K562 (cell line): ENCODE measurements at regions not wholly inside any gene's neighbourhood (a gene's known extent, or its start where the extent isn't known, plus 50 kb on each side); places are given as distances from the start of the nearest gene placed in this dataset.
"Not testable (repeated sequence)": the region's sequence is repeated elsewhere in the genome, so short reads cannot be mapped to it uniquely, and the experiment has no call there.

ENCODE experiments used
- ATAC-seq: fragments of 200-7000 bp; cut with Tn5 transposase; 3 replicates; pipeline ENCODE4 v1.9.1; 2020; ENCODE audit warnings: moderate library complexity
- BruUV-seq: library from RNA; stranded (reverse); fragments of 400-500 nt; replicated peaks from 2 replicates; lab custom pipeline; 2021; lab: Mats Ljungman, UMichigan
- CTCF ChIA-PET: fragments of 300-600 bp; formaldehyde crosslinking; extraction: SDS; loops from one replicate; lab custom pipeline; 2021; ENCODE audit warnings: low intra/inter-chr PET ratio; lab: Yijun Ruan, JAX
- POLR2A ChIA-PET: fragments of 300-600, 350-650 bp; sonication (Branson Sonifier 250); formaldehyde crosslinking; extraction: SDS; loops from one replicate; lab custom pipeline; 2021; ENCODE audit warnings: antibody characterized with exemption, inconsistent platforms; lab: Yijun Ruan, JAX
- DNase-seq, 4 experiments: peaks; one replicate each; pipeline versions ENCODE4 v3.0.0 to v3.0.0-alpha.2; 2011 to 2018; ENCODE audit warnings: low spot score in 3 of 4, mixed read lengths in 3 of 4; ENCODE audit errors: extremely low read depth in 1 of 4
- FAIRE-seq: peaks from 2 replicates; lab custom pipeline; 2011; peaks lifted over from hg19 to GRCh38; lab: Jason Lieb, UNC
- H2AFZ ChIP-seq: 2 replicates; pipeline ENCODE4 v1.6.0; 2011; ENCODE audit warnings: low read depth, low read length, control low read depth, inconsistent platforms
- H3K27ac ChIP-seq: fragments of 200-600 bp; 3 replicates; pipeline ENCODE4 v1.8.0; 2011; ENCODE audit warnings: low read depth, mild to moderate bottlenecking, control low read depth, inconsistent platforms, low read length, moderate library complexity, mixed read lengths; ENCODE audit errors: extremely low read depth
- H3K27me3 ChIP-seq, 2 experiments: fragments of 300-600 bp in 1 of 2; 2 replicates in 1 of 2; 3 replicates in 1 of 2; pipeline versions ENCODE4 v1.6.0 to v1.8.0; 2011; ENCODE audit warnings: inconsistent platforms in 2 of 2, low read length in 2 of 2, mild to moderate bottlenecking in 1 of 2, mixed read lengths in 1 of 2, moderate library complexity in 1 of 2; ENCODE audit not compliant: control insufficient read depth in 2 of 2, insufficient read depth in 2 of 2
- H3K36me3 ChIP-seq: fragments of 300-600 bp; 3 replicates; pipeline ENCODE4 v1.8.0; 2011; ENCODE audit warnings: mild to moderate bottlenecking, low read length, inconsistent platforms; ENCODE audit not compliant: control insufficient read depth, insufficient read depth
- H3K4me1 ChIP-seq, 2 experiments: fragments of 200-600 bp in 1 of 2; replicated peaks in 1 of 2; 2 replicates in 1 of 2; 3 replicates in 1 of 2; pipeline versions ENCODE4 v1.5.1 to v1.8.0; 2011; ENCODE audit warnings: inconsistent platforms in 2 of 2, low read length in 2 of 2, mild to moderate bottlenecking in 1 of 2, mixed read lengths in 1 of 2, moderate library complexity in 1 of 2; ENCODE audit not compliant: control insufficient read depth in 2 of 2, insufficient read depth in 2 of 2
- H3K4me2 ChIP-seq: 2 replicates; pipeline ENCODE4 v1.6.1; 2011; ENCODE audit warnings: low read length, control low read depth, inconsistent platforms, mixed read lengths; ENCODE audit not compliant: insufficient read depth
- H3K4me3 ChIP-seq: fragments of 200-600 bp; sonication (generic), shearing (Covaris generic); 2 replicates; pipeline ENCODE4 v1.5.1; 2016; ENCODE audit warnings: control low read depth, inconsistent platforms
- H3K79me2 ChIP-seq: fragments of 200-600 bp; 3 replicates; pipeline ENCODE4 v1.8.0; 2011; ENCODE audit warnings: low read length, inconsistent platforms; ENCODE audit not compliant: control insufficient read depth, insufficient read depth
- H3K9ac ChIP-seq, 2 experiments: 2 replicates each; pipeline versions ENCODE4 v1.6.0 to v1.6.1; 2011; ENCODE audit warnings: low read depth in 2 of 2, low read length in 2 of 2, control low read depth in 1 of 2, inconsistent platforms in 1 of 2, mild to moderate bottlenecking in 1 of 2, mixed read lengths in 1 of 2; ENCODE audit not compliant: insufficient read depth in 1 of 2
- H3K9me1 ChIP-seq: one replicate; pipeline ENCODE4 v1.6.0; 2011; ENCODE audit warnings: inconsistent platforms, mild to moderate bottlenecking, low read length, moderate library complexity; ENCODE audit not compliant: control insufficient read depth, insufficient read depth
- H3K9me3 ChIP-seq: replicated peaks from 2 replicates; pipeline ENCODE4 v1.5.1; 2011; ENCODE audit warnings: low read depth, low read length, inconsistent platforms; ENCODE audit not compliant: control insufficient read depth, insufficient read depth
- H4K20me1 ChIP-seq: replicated peaks from 2 replicates; pipeline ENCODE4 v1.6.1; 2011; ENCODE audit warnings: low read length, inconsistent platforms, mixed read lengths; ENCODE audit not compliant: control insufficient read depth, insufficient read depth
- KAT7 ChIP-seq: sonication (generic); formaldehyde crosslinking; IDR thresholded peaks from 2 replicates; pipeline ENCODE4 v1.8.0; 2022; ENCODE audit warnings: missing genetic modification reagents, mild to moderate bottlenecking, borderline replicate concordance
- POLR2A ChIP-seq: fragments of 450-650 bp; conservative IDR thresholded peaks from 2 replicates; pipeline ENCODE4 v1.6.1; 2016
- POLR2AphosphoS5 ChIP-seq: IDR thresholded peaks from 2 replicates; pipeline ENCODE4 v1.6.1; 2011; ENCODE audit warnings: mild to moderate bottlenecking, low read depth, low read length, moderate library complexity; ENCODE audit not compliant: control insufficient read depth, insufficient read depth
- SMAD3 ChIP-seq: fragments of 450-650 bp; formaldehyde crosslinking; conservative IDR thresholded peaks from 2 replicates; pipeline ENCODE4 v1.4.0; 2020; ENCODE audit warnings: mild to moderate bottlenecking
- SPI1 ChIP-seq: IDR thresholded peaks from 2 replicates; pipeline ENCODE4 v1.6.1; 2011; ENCODE audit warnings: low read depth, low read length, control low read depth, borderline replicate concordance
- ZNF583 ChIP-seq: fragments of 250-450 bp; sonication (Bioruptor Pico); IDR thresholded peaks from 2 replicates; pipeline ENCODE4 v1.4.0; 2020
- WGBS: fragments of 100-300 bp; shearing (Covaris generic); methylation state at CpG from one replicate; pipeline ENCODE4 v1.1.6; 2016; ENCODE audit warnings: low coverage, mixed read lengths; ENCODE audit not compliant: insufficient coverage; ENCODE audit errors: missing lambda C conversion rate; 5-methylcytosine and 5-hydroxymethylcytosine counted together
- in situ Hi-C: fragments of 300-500 bp; cut with MboI; formaldehyde crosslinking; loops from 4 replicates; pipeline ENCODE4 v1.15.0; 2018; ENCODE audit warnings: inconsistent platforms, mixed read lengths
- intact Hi-C: fragments of 100-400 bp; cut with micrococcal nuclease; formaldehyde crosslinking; loops from 2 replicates; pipeline ENCODE4 v1.14.2; 2022
- TF ChIP-seq, protein P1 (sequence below): fragments of 200-800 bp; sonication (Bioruptor generic); IDR thresholded peaks from 2 replicates; pipeline ENCODE4 v1.6.1; 2017; ENCODE audit warnings: missing genetic modification characterization, missing compliant biosample characterization
- TF ChIP-seq, protein P2 (sequence below): fragments of 200-800 bp; sonication (Bioruptor generic); IDR thresholded peaks from 2 replicates; pipeline ENCODE4 v1.6.1; 2017; ENCODE audit warnings: missing genetic modification characterization, missing compliant biosample characterization
- TF ChIP-seq, protein P3 (sequence below): fragments of 250-450 bp; sonication (Bioruptor Pico); IDR thresholded peaks from 2 replicates; pipeline ENCODE4 v1.5.0; 2020; ENCODE audit warnings: mild to moderate bottlenecking, borderline replicate concordance

DNA sequence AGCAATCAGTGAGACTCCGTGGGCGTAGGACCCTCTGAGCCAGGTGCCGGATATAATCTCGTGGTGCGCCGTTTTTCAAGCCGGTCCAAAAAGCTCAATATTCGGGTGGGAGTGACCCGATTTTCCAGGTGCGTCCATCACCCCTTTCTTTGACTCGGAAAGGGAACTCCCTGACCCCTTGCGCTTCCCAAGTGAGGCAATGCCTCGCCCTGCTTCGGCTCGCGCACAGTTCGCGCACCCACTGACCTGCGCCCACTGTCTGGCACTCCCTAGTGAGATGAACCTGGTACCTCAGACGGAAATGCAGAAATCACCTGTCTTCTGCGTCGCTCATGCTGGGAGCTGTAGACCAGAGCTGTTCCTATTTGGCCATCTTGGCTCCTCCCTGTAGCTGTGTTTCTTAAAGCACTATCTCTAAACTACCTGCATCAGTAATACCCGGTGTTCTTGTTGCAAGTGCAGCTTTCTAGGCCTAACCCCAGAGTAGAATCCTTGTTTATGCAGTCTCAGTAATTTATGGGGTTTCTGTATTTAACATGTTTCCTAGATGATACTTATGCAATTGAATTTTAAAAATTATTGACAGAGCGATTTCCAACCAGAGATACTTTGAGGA is 447.5 kb upstream of the LRRC7 start:
- FAIRE-seq, ATAC-seq: not testable (repeated sequence)

DNA sequence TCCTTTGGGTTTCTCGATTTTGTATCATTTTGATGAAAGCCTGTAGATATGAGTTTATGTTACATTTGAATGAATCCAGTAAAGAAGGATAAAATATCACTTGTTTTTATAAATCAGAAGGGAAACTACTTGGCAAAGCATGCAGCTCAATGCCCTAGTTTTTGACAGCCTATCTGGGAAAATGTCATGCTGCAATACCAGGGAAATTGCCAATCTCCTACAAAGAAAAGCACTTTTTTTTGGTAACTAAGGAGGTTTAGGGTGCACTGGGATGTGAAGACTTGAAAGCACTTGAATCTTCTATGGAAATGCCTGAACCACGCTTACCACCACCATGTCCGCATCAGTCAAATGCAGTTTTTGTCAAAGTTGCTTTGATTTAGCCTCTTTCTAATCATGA is 446.9 kb upstream of the LRRC7 start:
- DNase-seq (no peak), ATAC-seq (no peak), FAIRE-seq (no peak)
- ChIA-PET CTCF (no interaction called here), POLR2A (no interaction called here)
- H3K27ac ChIP-seq, result no peak overlapping the region
- no peak overlapping the region for H3K9ac ChIP-seq
- H3K9me3 ChIP-seq, result no peaks in the 10 kb centered on the region
- no peaks in the 10 kb centered on the region for H3K4me1 ChIP-seq
- in situ Hi-C loops, result no loop called here
- 0% methylated on average over 3 of the region's 3 CpGs for WGBS
- no peak overlapping the region for H3K4me2 ChIP-seq
- H3K4me3 ChIP-seq, result no peak overlapping the region
- H3K79me2 ChIP-seq, result no peaks in the 10 kb centered on the region
- no peaks in the 10 kb centered on the region for H3K9me1 ChIP-seq
- H3K36me3 ChIP-seq, result no peaks in the 10 kb centered on the region
- TF ChIP-seq, protein P1, sequence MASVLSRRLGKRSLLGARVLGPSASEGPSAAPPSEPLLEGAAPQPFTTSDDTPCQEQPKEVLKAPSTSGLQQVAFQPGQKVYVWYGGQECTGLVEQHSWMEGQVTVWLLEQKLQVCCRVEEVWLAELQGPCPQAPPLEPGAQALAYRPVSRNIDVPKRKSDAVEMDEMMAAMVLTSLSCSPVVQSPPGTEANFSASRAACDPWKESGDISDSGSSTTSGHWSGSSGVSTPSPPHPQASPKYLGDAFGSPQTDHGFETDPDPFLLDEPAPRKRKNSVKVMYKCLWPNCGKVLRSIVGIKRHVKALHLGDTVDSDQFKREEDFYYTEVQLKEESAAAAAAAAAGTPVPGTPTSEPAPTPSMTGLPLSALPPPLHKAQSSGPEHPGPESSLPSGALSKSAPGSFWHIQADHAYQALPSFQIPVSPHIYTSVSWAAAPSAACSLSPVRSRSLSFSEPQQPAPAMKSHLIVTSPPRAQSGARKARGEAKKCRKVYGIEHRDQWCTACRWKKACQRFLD, result no peak
- TF ChIP-seq, protein P2, sequence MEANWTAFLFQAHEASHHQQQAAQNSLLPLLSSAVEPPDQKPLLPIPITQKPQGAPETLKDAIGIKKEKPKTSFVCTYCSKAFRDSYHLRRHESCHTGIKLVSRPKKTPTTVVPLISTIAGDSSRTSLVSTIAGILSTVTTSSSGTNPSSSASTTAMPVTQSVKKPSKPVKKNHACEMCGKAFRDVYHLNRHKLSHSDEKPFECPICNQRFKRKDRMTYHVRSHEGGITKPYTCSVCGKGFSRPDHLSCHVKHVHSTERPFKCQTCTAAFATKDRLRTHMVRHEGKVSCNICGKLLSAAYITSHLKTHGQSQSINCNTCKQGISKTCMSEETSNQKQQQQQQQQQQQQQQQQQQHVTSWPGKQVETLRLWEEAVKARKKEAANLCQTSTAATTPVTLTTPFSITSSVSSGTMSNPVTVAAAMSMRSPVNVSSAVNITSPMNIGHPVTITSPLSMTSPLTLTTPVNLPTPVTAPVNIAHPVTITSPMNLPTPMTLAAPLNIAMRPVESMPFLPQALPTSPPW (CRISPR knock-in tag), result no peak
- no peak for TF ChIP-seq KAT7 (CRISPR knock-in tag)
- TF ChIP-seq ZNF583 (CRISPR knock-in tag), result no peak
- TF ChIP-seq SPI1, result no peak
- no peak for TF ChIP-seq SMAD3 (CRISPR knock-in tag)
- no peak for TF ChIP-seq POLR2A
- TF ChIP-seq POLR2AphosphoS5, result no peak
- TF ChIP-seq, protein P3, sequence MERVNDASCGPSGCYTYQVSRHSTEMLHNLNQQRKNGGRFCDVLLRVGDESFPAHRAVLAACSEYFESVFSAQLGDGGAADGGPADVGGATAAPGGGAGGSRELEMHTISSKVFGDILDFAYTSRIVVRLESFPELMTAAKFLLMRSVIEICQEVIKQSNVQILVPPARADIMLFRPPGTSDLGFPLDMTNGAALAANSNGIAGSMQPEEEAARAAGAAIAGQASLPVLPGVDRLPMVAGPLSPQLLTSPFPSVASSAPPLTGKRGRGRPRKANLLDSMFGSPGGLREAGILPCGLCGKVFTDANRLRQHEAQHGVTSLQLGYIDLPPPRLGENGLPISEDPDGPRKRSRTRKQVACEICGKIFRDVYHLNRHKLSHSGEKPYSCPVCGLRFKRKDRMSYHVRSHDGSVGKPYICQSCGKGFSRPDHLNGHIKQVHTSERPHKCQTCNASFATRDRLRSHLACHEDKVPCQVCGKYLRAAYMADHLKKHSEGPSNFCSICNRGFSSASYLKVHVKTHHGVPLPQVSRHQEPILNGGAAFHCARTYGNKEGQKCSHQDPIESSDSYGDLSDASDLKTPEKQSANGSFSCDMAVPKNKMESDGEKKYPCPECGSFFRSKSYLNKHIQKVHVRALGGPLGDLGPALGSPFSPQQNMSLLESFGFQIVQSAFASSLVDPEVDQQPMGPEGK (CRISPR knock-in tag), result no peak
- intact Hi-C loops, result no loop called here
- BruUV-seq, result no TSS peak
- no peak overlapping the region for H2AFZ ChIP-seq
- H4K20me1 ChIP-seq, result no peaks in the 10 kb centered on the region
- no peaks in the 10 kb centered on the region for H3K27me3 ChIP-seq

More for the DNA sequence above, 447.5 kb upstream of the LRRC7 start:
- H3K4me3 ChIP-seq, H3K4me2 ChIP-seq, POLR2A ChIA-PET, intact Hi-C loops, H3K9ac ChIP-seq, BruUV-seq, H2AFZ ChIP-seq, H3K27ac ChIP-seq, H3K4me1 ChIP-seq, in situ Hi-C loops, H3K79me2 ChIP-seq, H3K9me1 ChIP-seq, CTCF ChIA-PET, DNase-seq, H4K20me1 ChIP-seq, H3K36me3 ChIP-seq, H3K27me3 ChIP-seq, H3K9me3 ChIP-seq: not testable (repeated sequence)
- 6% methylated on average over 9 of the region's 24 CpGs for WGBS
